HG03139 (cell line): ENCODE measurements at regions not wholly inside any gene's neighbourhood (a gene's known extent, or its start where the extent isn't known, plus 50 kb on each side); places are given as distances from the start of the nearest gene placed in this dataset.
"Not testable (repeated sequence)": the region's sequence is repeated elsewhere in the genome, so short reads cannot be mapped to it uniquely, and the experiment has no call there.

Source experiments
- ATAC-seq: cut with Tn5 transposase; IDR thresholded peaks from one replicate; pipeline ENCODE4 v1.9.1; 2021; ENCODE audit not compliant: unreplicated experiment

DNA sequence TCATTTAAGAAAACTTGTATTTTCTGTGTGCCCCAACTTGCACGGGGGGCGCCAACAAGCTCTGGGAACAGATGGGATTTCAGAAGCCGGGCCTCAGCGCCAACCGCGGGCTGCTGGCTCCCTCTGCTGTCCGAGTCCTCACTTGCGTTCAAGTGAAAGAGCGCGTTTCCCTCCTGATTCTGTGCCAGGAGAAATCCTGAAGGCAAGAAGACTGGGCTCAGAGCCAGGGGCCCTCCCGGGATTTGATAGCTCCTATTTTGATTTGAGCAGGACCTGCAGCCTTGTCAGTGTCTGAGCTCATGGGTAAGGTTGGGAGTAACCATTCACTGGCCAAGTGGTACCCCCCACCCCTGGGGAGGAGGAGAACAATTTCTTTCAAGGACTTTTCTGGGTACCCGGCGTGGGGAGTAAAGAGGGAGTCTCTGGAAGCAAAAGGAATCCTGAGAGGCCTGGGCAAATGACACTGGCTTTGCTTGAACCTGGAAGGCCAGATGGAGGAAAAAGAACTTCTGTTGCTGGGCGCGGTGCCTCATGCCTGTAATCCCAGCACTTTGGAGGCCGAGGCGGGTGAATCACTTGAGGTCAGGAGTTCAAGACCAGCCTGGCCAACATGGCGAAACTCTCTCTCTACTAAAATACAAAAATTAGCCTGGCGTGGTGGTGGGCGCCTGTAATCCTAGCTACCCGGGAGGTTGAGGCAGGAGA lies 179.0 kb upstream of the RGS6 start:
- ATAC-seq, result no peak

DNA sequence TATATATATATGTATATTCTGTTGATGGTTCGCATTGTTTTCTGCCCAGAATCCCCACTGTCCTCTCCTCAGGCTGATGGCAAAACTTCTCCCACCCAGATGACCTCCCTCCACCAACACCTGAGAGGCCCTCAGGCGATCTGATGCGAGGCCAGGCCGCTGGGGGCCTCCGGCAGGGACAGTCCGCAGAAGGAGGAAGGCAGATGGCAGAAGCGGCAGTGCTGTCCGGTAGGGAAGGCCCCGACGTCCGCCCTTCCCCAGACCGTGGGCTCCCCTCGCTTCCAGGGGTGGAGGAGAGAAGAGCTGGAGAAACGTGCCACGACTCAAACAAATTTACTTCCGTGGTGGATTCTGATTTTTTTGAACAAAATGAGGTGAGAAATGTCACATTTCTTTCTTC lies 178.3 kb upstream of the RGS6 start:
- no peak for ATAC-seq

DNA sequence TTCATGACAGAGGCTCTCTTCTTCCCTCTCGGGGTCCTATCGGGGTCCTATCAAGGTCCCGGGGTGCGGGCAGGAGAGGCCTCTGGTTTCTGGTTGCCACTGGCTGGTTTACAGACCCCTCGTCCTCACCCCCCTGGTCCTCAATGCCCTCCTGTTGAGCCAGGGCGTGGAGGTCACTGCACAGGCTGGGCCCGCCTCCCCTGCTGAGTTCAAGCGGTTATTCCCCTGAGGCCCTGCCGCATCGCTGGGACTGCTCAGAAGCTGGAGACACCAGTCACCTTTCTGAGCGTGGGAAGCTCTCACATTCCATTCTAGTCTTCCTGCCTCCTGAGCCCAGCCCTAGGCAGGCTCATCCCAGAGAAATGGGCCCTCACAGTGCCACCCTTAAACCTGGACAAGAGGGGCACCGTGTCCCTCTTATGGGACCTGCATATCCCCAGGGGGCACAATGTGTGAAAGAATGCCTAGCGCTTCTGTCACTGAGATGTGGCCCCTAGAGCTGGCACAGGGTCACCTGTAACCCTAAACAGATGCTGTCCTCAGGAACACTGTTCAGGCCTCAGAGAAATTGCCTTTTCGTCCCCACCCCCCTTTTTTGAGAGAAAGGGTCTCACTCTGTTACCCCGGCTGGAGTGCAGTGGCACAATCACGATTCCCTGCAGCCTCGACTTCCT lies 177.7 kb upstream of the RGS6 start:
- no peak for ATAC-seq

DNA sequence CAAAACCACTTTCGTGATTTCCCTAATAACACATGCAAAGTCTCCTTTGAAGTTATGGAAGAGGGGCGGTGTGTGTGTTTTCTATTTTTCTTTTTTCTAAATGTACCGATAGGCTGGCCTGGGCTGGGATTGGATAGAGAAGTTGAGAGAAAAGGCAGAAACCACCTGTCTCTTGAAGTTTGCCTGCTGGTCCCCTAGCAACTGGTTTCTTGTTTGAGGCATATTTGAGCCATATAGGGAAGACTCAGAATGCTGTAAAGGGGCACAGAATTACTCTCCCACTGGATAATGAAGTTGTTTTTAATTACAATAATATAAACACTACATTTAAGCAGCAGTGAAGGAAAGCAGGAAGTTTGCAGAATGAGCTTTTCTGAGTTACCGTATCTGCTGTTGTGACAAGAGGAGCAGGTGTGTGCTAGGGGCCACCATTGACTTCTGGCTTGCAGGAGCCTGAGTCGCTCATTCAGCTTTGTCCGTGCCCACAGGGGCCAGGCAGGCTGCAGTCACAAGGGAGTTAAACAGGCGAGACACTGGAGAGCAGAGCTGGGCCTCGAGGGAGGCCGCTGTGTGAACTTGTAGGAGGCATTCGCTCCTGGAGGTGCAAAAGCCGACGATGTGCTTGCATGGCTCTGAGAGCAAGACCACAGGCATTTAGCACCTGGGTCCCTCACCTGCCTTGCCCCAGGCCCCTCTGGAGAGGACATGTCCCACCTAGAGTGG lies 173.8 kb upstream of the RGS6 start:
- no peak for ATAC-seq

DNA sequence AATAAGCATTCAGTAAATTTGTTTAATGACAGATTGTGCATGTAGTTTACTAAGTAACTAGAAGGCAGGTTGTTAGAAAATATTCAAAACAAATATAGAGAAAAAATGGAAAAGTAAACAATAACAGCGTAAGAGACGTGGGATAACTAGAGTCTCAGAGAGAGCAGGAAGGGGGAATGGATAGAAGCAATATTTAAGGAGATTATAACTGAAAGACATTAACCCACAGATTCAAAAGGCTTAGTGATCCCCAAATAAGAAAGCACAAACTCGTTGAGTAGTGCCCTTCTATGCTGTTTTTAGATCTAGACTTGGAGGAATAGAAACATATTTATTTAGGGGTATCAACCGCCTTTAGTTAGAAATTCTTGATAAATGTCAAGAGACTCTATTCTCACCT lies 169.7 kb upstream of the RGS6 start:
- ATAC-seq, result no peak

DNA sequence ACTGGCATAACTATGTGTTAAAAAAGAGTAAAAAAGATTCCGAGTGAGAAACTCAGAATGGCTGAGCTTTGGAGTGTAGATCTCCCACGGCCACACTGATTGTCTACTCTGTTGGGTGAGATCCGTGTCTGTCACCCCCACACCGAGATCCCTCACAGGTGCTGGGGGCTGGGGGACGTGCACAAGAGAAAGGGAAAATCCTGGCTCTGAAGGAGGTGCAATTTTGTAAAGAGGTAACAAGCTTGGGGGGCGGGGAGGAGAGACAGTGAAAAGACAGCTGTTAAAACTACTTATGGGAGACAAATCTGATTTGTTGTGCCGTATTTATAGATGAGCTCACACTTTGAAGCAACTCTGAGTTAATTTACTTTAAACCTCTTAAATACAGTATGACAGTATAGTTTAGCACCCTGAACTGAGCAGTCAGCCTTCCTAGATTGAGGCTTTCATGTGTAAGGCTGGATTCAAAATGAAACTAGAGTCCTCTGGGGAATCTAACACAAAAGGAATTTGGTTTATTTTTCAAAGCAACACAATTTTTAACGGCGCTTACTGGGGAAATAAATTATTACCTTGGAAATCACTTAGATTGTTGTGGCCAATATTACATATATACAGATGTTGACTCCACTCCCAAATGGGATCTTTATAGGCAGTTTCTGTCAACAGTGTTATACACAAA lies 167.4 kb upstream of the RGS6 start:
- ATAC-seq, result no peak

DNA sequence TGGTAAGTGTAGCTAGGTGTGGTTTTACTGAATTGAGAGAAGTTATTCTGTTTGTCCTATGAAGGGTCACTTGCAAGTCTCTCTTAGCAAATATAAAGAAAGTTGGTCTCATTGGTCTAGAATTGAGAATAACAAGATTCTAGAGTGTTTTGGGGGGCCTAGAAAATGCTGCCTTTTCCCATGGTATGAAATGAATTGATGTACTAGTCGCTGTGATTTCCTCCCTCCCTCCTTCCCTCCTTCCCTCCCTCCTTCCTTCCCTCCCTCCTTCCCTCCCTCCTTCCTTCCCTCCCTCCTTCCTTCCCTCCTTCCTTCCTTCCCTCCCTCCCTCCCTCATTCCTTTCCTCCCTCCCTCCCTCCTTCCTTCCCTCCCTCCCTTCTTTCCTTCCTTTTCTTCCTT lies 166.7 kb upstream of the RGS6 start:
- no peak for ATAC-seq

DNA sequence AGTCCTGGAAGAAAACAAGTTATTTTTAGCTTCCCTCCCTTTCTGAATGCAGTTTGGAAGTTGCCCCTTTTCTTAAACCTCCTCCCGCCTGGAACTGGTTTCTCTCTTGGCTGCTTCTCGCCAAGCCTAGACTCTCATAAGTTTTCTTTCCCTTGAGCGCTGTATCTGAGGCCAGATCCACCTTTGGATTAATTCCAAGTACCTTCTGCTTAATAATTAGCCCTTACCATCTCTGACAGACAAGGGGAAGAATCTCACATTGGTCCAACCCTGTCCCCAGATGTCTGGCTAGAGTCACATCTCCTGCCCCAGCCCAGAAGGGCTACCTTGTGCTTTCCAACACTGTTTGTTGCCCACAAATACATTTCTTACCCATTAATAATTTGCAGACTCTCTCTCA lies 161.8 kb upstream of the RGS6 start:
- no peak for ATAC-seq

DNA sequence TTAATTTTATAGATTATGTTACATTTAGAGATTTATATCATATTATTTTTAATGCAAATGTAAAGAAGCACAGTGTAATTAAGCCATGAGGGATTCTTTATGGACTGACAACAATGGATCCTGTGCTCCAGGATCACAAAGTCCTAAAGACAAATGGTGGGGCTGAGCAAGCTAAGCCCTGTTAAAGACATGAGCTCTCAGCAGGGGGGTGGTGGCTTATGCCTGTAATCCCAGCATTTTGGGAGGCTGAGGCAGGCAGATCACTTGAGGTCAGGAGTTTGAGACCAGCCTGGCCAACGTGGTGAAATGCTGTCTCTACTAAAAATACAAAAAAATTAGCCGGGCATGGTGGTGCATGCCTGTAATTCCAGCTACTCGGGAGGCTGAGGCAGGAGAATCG lies 160.8 kb upstream of the RGS6 start:
- ATAC-seq, result not testable (repeated sequence)

DNA sequence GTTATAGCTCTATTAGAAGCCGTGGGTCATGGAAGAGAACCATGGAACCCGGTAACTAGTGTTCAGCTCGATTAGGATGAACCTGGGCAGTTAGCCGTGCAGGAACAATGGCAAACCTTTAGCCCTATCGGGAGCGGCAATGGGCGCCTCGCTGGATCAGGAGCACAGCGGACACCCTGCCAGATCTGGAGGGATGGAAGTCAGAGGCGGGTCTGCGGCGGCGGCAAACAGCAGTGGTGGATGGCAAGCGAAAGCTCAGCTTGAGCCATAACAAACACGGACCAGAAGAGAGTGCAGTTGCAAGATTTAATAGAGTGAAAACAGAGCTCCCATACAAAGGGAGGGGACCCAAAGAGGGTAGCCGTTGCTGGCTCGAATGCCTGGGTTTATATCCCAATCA lies 160.2 kb upstream of the RGS6 start:
- ATAC-seq, result not testable (repeated sequence)

DNA sequence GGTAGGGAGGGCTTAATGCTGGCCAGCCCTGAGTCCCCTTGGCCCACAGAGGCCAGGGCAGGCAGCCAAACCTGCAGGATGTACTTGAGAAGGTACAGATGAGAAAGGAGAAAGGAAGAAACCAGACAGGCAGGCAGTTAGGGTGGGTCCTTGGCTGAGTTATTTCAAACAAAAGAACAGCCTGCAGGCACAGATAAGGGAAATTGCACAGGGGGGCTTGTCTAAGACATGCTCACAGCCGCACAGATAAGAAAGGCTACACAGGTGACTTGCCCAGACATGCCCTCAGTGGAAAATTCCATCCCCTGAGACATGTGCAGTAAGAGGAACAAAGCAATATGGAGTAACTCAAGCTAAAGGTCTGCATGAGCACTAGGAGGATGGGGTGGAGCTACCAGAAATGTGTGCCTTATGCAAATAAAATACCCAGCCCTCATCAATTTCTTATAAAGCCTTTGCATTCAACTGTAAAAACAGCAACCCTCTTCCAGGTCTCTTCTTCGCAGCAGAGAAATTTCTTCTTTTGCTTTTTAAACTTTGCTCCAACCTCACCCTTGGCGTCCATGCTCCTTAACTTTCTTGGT lies 158.2 kb upstream of the RGS6 start:
- ATAC-seq, result no peak

DNA sequence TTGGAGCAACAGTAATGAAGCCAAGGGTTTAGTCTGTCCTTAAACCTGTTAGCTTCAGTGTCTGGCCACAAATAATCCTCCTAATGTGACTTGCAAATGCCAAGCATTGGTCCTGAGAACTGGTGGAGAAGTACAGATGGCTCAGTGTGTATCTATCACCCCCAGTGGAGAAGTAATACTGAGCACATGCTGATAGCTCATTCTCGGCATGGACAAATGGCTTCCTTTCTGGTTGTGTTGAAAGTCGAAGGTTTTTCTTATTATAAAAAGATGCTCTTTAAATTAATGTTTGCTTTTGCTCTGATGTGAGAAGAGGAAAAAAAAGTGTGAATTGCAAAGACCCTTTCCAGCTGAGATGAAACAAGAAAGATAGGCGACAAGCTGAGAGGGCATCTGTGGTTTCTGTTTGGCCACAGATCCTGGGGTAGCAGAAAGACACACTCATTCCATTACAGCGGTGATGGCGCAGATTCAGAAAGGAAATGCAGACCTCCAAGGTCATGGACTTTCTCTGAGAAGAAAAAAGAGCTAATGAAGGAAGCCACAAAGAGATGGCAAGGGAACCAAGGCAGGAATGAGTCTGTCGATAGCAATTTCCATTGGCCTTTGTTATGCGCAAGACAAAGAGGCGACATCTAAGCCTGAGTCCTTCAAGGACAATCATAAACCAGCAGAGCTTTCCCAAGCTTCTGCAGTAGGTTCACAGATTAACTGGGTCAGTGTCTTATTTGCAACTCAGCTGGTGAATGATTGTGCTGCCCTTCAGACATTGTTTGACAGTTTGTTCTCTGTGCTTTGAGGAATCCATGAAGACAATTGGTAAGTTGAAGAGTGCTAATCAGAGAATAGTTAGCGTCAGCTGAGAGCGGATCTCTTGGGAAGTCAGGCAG lies 155.5 kb upstream of the RGS6 start:
- ATAC-seq, result no peak

DNA sequence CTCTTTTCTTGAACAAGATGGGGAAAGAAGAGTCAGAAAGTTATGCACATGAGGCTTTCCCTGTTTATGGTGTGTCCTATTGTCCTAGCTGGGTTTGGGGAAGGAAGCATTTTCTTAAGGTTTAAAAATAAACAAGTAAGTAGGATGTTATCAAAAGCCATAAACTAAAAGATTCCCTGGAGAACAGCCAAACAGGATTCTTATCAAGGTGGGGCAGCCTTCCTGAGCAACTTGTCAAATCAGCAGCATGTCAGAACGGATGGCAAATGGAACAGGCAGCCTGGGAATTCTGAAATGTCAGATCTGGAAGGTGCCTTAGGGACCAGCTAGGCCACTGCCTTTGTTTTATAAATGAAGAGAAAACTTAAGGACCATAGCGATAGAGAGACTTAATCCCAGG lies 152.2 kb upstream of the RGS6 start:
- no peak for ATAC-seq

DNA sequence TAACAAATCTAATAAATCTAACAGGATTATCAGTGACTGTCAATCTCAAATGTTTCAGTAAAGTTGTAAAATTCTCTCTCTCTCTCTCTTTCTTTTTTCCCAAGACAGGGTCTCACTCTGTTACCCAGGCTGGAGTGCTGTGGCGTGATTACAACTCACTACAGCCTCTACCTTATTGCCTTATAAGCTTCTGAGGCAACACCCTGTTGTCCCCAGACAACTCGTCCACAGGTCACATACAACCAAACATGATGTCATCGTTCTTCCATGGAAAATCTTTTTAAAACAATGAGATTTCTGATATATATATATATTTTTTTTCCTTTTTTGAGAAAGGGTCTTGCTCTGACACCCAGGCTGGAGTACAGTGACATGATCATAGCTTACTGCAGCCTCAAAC lies 151.4 kb upstream of the RGS6 start:
- no peak for ATAC-seq

DNA sequence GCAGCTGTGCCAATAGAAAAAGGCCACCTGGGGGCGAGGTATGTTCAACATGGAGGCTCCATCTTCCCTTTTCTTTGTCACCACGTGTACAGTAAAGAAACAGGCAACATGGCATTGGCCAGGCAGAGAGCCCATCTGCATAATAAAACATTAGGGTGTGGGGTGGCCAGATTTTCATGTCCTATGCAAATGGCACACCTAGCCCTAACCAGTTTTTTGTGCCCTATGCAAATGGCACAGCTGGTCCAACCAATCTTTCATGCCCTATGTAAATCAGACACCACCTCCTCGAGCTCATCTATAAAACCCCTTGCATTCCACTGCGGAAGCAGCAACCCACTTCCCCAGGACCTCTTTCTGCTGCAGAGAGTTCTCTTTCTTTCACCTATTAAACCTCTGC lies 149.1 kb upstream of the RGS6 start:
- no peak for ATAC-seq

DNA sequence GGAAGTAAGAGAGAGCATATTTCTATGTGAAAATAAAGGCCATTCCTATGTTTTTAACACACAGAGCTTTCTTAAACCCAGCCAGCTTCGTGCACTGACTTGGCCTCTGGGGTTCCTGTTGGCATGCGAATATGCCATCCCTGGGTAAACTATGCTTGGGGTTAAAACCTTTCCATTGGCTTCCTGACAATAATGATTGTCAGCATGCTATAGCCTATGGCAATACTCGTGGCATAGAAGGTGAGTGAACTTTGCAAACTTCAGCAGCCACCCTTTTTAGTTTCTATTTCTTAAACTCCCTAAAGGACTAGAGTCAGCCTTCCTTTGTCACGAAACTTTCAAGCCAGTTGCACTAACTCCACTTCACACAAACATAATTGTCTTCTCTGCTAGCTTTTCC lies 148.4 kb upstream of the RGS6 start:
- ATAC-seq, result no peak

DNA sequence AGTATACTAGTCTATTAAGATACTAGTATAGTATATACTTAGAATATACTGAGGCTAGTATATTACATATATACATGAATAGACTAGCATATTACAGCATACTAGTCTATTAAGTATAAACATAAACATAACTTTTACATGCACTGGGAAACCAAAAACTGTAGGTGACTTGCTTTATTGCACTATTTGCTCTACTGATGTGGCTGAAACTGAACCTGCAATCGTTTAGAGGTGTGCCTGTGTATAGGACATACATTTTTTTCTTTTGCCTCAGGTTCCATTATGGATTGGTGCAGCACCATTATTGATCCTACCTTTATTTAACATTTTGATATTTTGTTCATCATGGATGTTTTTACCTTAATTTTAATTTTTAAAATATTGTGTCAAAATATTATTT lies 143.2 kb upstream of the RGS6 start:
- no peak for ATAC-seq

DNA sequence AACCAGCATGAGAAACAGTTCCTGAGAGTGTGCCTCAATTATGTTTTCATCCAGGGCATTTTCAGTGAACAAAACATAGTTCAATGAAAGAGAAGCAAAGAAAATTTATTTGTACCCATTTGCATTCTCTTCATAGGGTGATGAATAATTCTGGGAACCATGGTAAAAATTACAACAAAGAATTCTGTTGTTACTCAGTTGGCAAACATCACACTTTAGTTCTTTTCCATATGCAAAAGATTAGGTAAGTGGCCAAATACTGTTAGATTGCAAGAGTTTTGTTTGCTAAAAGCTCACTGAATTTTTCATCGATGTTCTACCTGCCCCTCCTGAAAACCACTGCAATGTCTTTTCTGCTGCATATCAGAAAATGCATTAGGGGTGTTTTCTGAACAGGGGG lies 132.4 kb upstream of the RGS6 start:
- no peak for ATAC-seq

DNA sequence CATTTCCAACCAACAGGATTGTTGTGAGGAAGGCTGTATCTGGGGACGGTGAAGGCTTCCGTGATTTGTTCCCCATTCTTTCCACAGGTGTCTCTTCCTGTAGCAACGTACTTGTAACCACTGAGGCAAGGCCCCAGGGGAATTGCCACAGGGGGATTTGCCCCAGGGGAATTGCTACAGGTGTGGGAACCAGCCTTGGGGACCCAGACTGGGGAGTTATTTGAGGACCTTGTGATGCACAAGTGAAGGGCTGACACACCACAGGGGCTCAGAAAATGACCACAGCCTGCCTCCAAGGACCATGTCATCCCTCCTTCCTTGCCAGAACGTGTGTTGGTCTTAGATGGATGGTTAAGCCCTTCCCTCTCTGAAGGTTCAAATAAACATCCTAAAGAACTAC lies 131.4 kb upstream of the RGS6 start:
- no peak for ATAC-seq

DNA sequence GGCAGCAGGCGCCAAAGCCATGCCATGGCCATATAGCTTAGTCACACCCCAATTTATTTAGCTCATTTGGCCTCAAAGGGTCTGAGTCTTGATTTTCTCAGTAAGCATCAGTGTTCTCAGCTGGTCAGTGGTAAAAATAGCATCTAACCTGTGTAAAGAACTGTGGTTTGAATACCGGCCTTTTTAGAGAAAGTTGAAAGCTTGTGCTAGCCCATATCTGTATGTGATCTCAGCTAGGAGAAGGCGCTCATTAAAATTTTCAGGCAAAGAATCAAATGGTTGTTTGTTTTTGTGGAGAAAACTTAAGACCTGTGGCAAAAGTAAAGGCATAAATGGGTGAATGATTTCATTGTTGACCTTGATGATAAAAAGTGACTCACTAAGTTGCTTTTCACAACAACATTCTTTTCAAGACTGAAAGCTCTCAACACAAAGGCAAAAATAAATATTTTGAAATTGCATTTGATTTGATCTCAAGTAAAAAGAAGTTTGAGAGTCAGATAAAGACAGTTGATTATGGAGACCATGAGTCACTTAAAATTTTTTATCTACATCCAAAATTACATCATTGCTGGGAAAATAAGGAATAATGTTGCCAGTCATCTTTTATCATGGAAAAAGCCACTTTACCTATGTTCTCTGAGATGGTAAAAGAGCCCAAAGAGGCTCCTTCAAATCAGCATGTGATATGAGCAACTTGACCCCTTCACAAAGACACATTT lies 128.5 kb upstream of the RGS6 start:
- no peak for ATAC-seq
